NCI-H524 treated with DMSO at 0.1 percent for 48 hours (cell line): ENCODE measurements at regions not wholly inside any gene's neighbourhood (a gene's known extent, or its start where the extent isn't known, plus 50 kb on each side); places are given as distances from the start of the nearest gene placed in this dataset.

Experiments
- DNase-seq: peaks from one replicate; lab custom pipeline; 2025; lab: John Stamatoyannopoulos, UW

GRCh38 chr16:86117756-86118155 lies 218.8 kb downstream of the IRF8 start:
- DNase-seq, result no peak

DNA sequence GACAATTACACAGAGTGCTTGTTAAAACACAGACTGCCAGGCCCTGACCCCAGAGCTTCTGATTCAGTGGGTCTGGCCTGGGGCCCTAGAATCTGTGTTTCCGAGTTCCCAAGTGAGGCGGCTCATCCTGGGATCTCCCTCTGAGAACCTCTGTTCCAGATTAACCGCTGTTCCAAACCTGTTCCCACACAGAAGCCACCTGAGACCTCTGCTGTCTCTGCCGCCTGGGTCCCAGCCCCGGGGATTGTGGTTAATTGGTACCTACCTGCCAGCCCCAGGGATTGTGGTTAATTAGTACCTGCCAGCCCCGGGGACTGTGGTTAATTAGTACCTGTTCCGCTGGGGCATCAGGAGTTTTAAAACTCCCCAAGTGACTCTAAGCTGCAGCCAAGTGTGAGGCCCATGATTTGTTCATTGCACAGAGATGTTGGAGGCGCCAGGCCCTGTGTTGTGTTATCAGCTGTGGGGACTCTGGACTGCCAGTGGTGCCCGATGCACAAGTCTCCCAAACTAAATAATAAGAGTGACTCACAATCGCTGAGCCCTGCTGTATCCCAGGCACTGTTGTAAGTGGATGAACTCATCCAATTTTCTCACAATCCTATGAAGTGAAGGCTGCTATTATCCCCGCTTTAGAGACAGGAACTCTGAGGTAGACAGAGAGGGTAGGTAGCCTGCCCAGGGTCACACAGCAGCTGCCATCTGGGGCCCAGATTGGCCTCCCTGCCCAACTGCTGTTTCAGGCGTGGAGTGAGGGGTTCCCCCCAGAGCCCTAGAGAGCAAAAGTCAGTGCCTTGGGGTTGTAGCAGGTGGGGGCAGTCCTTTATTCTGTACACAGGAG lies 219.7 kb downstream of the IRF8 start:
- DNase-seq, result no peak

GRCh38 chr16:86120201-86121192 lies 221.5 kb downstream of the IRF8 start:
- DNase-seq, result no peak

DNA sequence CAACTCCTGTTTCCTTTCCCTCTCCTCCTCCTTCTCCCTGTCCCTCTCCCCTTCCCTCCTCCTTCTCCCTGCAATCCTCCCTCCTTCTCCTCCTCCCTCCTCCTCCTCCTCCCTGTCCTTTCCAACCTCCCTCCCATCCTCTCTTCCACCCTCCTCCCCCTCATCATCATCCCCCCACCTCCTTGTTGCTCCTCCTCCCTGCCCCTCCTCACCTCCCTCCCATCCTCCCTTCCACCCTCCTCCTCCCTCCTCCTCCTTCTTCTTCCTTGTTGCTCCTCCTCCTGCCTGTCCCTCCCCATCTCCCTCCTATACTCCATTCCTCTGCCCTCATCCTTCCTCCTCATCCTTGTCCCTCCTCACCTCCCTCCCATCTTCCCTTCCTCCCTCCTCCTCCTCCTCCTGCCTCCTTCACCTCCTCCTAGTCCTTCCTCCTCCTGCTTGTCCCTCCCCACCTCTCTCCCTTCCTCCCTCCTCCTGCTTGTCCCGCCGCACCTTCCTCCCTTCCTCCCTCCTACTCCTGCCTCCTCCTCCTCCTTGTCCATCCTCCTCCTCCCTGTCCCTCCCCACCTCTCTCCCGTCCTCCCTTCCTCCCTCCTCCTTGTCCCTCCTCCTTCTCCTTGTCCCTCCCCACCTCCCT lies 222.5 kb downstream of the IRF8 start:
- no peak for DNase-seq

GRCh38 chr16:86122681-86123342 lies 223.8 kb downstream of the IRF8 start:
- DNase-seq, result no peak

GRCh38 chr16:86124321-86124720 lies 225.4 kb downstream of the IRF8 start:
- DNase-seq, result no peak

DNA sequence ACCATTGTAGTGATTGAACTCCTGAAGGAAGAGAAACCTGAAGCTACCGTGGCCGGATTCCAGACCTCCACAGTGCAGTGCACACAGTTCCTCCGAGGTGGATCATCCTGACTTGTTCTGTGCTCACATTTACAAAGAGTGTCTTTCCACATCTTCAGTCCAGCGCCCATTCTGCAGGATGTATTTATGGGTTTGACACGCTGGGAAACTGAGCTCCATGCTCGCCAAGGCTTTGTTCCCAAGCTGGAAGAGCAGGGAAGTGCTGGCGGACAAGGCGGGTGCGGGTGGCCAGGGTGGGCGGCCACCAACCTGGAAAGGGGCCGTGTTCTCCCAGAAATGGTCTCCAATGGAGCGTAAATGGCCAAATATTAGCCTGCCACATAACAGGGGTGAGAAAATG lies 227.9 kb downstream of the IRF8 start:
- no peak for DNase-seq

- no peak for DNase-seq
These were observed 228.4 kb downstream of the IRF8 start for GRCh38 chr16:86127366-86127765.

- DNase-seq, result no peak
These were observed 229.3 kb downstream of the IRF8 start for GRCh38 chr16:86128246-86128645.

DNA sequence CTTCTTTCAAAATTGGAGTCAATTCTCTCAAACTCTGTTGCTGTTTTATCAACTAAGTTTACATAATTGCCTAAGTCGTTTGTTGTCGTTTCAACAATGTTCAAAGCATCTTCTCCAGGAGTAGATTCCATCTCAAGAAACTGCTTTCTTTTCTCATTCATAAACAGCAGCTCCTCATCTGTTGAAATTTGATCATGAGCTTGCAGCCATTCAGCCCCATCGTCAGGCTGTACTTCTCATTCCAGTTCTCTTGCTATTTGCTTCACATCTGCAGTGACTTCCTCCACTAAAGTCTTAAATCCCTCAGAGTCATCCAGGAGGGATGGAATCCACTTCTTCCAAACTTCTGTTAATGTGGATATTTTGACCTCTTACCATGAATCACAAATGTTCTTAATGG lies 230.6 kb downstream of the IRF8 start:
- no peak for DNase-seq

DNA sequence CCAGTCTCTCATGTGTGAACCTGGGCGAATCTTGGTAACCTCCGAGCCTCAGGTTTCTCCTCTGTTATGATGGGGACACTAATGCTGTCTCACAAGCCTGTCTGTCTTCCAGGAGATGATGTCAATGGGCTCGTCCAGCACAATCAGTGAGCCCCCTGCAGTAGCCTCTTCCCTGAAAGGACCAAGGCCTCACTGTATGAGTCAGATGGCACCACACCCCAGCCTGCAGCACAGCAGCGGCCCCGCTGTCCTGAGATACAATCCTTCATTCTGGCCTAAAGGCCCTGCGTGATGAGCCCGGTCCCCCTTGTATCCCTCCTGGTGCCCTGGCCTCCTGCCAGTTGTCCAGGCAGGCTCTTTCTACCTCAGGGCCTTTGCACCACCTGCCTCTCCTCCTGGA lies 234.4 kb downstream of the IRF8 start:
- no peak for DNase-seq

DNA sequence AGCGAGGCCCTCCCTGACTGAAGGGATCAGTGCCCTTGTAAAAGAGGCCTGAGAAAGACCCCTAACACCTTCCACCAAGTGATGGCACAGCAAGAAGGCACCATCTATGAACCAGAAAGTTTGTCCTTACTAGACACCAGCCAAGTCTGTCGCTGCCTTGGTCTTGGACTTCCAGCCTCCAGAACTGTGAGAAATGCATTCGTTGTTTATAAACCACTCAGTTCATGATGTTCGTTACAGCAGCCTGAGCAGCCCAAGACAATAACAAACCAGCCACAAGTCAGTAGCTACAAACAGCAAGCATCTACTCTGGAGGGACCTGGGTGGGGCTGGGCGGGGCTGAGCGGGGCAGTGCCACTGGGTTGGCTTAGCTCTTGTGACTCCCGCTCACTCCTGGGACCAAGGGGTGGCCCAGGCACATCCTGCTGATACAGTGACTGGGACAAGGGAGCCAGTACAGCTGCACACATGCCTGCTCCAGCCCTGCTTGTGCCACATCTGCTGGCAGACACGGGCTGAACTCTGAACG lies 234.9 kb downstream of the IRF8 start:
- DNase-seq, result no peak

- no peak for DNase-seq
These were observed 236.0 kb downstream of the IRF8 start for GRCh38 chr16:86134802-86135461.

- no peak for DNase-seq
These were observed 238.4 kb downstream of the IRF8 start for GRCh38 chr16:86137359-86137758.

DNA sequence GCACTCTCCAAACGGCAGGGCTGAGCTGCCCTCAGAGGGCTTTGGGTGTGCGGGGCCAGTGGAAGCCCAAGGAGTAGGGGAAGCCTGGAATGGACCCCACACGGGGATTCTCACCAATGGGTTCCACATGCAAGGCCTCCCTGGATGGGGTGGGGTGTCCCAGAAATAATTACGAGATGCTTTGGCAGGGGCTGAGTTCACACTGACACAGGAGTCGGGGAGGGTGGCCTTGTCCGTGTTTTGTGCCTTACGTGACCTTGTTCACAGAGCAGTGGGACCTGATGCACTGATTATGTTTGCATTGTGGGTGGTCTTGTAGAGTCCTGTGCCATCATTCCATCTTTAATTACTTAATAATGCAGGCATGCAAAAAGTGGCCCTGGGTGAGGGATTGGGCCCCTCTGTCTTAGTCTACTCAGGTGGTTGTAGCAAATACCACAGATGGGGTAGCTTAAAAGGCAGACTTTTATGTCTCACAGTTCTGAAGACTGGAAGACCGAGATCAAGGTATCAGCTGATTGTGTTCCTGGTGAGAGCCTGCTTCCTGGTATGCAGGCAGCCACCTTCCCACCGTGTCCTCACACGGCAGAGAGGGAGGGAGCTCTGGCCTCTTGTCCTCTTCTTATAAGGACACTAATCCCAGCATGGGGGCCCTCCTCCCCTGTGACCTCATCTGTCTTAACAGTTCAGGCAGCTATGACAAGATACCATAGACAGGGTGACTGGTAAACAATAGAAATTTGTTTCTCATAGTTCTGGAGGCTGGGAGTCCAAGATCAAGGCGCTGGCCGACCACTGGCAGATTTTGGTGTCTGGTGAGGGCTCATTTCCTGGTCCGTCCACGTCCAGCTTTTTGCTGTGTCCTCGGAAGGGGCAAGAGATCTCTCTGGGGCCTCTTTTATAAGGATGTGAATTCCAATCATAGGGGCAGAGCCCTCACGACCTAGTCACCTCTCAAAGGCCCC lies 239.4 kb downstream of the IRF8 start:
- DNase-seq, result no peak

- DNase-seq, result no peak
These were observed 243.9 kb downstream of the IRF8 start for GRCh38 chr16:86142801-86143236.

DNA sequence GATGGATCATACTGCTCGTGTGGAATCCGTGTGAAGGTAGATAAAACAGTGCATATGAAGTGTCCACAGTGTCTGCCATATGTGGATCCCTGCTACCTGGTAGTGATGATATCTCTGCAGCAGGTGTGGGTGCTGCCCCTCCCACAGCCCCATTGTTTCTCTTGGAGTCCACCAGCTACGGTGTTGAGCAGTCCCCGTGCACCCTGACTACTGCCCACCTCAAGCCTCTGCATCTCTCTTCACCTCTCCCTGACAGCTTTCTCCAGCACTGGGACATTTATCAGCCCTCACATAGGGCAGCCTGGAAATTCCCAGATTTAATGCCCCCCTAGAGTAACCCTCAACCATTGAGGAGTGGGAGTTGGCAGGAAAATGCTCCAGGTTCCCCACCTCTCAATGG lies 244.7 kb downstream of the IRF8 start:
- DNase-seq, result no peak

DNA sequence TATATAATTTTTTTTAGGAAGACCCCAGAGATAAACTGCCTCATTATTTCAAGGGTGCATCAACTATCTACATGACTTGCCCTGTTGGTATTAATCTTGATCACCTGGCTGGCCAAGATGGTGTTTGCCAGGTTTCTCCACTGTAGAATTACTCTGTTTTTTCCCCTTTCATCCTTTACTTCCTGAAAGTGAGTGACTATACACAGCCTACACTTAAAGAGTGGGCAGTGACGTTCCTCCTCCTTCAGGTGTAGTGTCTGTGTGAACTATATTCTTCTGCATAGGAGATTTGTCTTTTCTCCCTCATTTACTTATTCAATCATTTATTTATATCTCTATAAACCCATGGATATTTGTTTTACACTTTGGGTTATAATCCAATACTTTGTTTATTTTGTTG lies 246.7 kb downstream of the IRF8 start:
- no peak for DNase-seq

- no peak for DNase-seq
These were observed 251.8 kb downstream of the IRF8 start for GRCh38 chr16:86150641-86151238.
